Karpas-422 (cell line): ENCODE measurements at regions not wholly inside any gene's neighbourhood (a gene's known extent, or its start where the extent isn't known, plus 50 kb on each side); places are given as distances from the start of the nearest gene placed in this dataset.

Experiments
- DNase-seq: peaks from one replicate; pipeline ENCODE4 v3.0.0-alpha.2; 2015
- H2AFZ ChIP-seq: fragments of 200-600 bp; sonication (generic); 2 replicates; pipeline ENCODE4 v1.6.1; 2014; ENCODE audit warnings: antibody characterized with exemption, low read length, mixed read lengths
- H3K27ac ChIP-seq: fragments of 200-600 bp; sonication (generic); 2 replicates; pipeline ENCODE4 v1.5.1; 2014; ENCODE audit warnings: mild to moderate bottlenecking, low read length, moderate library complexity
- H3K27me3 ChIP-seq: fragments of 200-600 bp; sonication (generic); 2 replicates; pipeline ENCODE4 v1.6.1; 2014; ENCODE audit warnings: low read length, mixed read lengths
- H3K36me3 ChIP-seq: fragments of 200-600 bp; sonication (generic); 2 replicates; pipeline ENCODE4 v1.6.1; 2014; ENCODE audit warnings: low read length, mixed read lengths; ENCODE audit not compliant: insufficient read depth
- H3K4me1 ChIP-seq: fragments of 200-600 bp; sonication (generic); 2 replicates; pipeline ENCODE4 v1.6.1; 2014; ENCODE audit warnings: mild to moderate bottlenecking, low read length, mixed read lengths
- H3K4me2 ChIP-seq: fragments of 200-600 bp; sonication (generic); 2 replicates; pipeline ENCODE4 v1.6.1; 2014; ENCODE audit warnings: low read length, low read depth, mild to moderate bottlenecking; ENCODE audit not compliant: poor library complexity, severe bottlenecking
- H3K4me3 ChIP-seq: fragments of 200-600 bp; sonication (generic); 2 replicates; pipeline ENCODE4 v1.5.1; 2014; ENCODE audit warnings: mild to moderate bottlenecking, antibody characterized with exemption, low read length, mixed read lengths
- H3K79me2 ChIP-seq: fragments of 200-600 bp; sonication (generic); 2 replicates; pipeline ENCODE4 v1.6.1; 2014; ENCODE audit warnings: mild to moderate bottlenecking, low read length, mixed read lengths
- H3K9ac ChIP-seq: fragments of 200-600 bp; sonication (generic); 2 replicates; pipeline ENCODE4 v1.6.0; 2014; ENCODE audit warnings: low read length
- H3K9me2 ChIP-seq: fragments of 200-600 bp; sonication (generic), shearing (Covaris generic); replicated peaks from 2 replicates; pipeline ENCODE4 v1.6.0; 2014; ENCODE audit warnings: mild to moderate bottlenecking, low read length, moderate library complexity; ENCODE audit not compliant: insufficient read depth
- H3K9me3 ChIP-seq: fragments of 300-700, 200-600 bp; sonication (generic); 2 replicates; pipeline ENCODE4 v1.6.1; 2014; ENCODE audit warnings: low read length, mixed read lengths
- H4K20me1 ChIP-seq: fragments of 200-600 bp; sonication (generic); 2 replicates; pipeline ENCODE4 v1.6.1; 2014; ENCODE audit warnings: mild to moderate bottlenecking, antibody characterized with exemption, low read length, low read depth; ENCODE audit not compliant: insufficient read depth

DNA sequence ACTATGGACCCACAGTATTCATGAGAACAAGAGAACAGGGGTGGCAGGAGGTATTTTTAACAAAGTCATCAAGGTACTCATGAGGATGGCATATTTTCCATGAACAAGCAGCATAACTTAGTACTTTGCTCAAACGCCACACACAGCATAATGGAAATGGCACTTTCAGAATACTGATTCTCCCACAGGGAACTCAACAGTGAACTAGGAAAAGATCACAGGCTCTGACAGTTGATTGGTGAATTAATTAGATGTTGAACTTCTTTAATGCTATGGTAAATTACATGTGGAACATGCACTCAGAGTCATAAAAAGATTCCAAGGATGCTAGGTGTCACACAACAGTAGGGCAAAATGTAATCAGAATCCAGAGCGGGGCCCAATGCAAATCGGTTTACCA is 1088.6 kb upstream of the C9orf72 start:
- H3K36me3 ChIP-seq: no peaks in the 10 kb centered on the region
- no peaks in the 10 kb centered on the region for H3K9me2 ChIP-seq
- H4K20me1 ChIP-seq: no peaks in the 10 kb centered on the region
- H3K4me3 ChIP-seq: no peak overlapping the region
- no peak for DNase-seq
- no peaks in the 10 kb centered on the region for H3K4me1 ChIP-seq
- no peak overlapping the region for H3K27ac ChIP-seq
- no peak overlapping the region for H3K9ac ChIP-seq
- no peaks in the 10 kb centered on the region for H3K79me2 ChIP-seq
- no peaks in the 10 kb centered on the region for H3K27me3 ChIP-seq
- H3K4me2 ChIP-seq: no peak overlapping the region
- peaks cover 13% of the 10 kb centered on the region for H3K9me3 ChIP-seq
- H2AFZ ChIP-seq: no peak overlapping the region

DNA sequence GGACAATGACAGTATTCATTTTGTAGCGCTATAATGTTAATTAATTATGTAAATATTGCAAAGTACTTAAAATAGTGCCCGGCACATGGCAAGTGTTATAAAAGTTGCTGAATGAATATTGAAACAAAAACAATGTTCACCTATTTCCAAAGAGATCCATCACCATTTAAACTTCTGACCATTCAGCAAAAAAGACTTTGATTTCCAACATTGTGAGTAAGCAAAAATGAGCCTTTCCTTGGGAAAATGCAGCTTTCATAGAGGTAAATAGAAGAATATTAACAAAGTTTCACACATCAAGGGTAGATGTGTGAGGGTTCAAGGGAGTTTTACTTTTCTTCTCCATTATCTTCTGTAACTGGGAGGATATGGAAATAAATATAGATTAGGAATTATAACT is 1089.4 kb upstream of the C9orf72 start:
- Histone ChIP-seq H3K79me2 (no peaks in the 10 kb centered on the region), H2AFZ (no peak overlapping the region), H3K36me3 (no peaks in the 10 kb centered on the region), H3K4me3 (no peak overlapping the region), H4K20me1 (no peaks in the 10 kb centered on the region), H3K4me1 (no peaks in the 10 kb centered on the region), H3K27ac (no peak overlapping the region), H3K9ac (no peak overlapping the region), H3K4me2 (no peak overlapping the region), H3K27me3 (no peaks in the 10 kb centered on the region), H3K9me2 (no peaks in the 10 kb centered on the region), H3K9me3 (peaks cover 13% of the 10 kb centered on the region)
- no peak for DNase-seq

DNA sequence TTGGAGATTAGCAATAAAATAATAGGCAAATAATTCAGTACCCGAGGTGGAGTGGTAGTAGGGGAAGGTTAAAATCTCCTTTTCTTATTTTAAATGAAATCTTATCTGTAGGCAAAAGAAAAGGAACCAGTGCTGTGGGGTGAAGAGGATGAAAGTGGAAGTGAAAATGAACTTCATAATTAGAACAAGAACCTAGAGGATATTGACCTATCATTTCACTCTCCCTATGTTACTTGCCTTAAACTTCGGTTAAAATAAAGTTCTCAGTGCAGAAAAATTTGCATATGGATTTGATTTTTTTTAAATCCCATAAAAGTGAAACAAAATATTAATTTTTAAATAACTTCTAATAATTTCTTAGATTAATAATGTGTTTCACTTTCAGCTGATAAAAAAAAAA is 1094.9 kb upstream of the C9orf72 start:
- Histone ChIP-seq H3K9me3 (peaks cover 14% of the 10 kb centered on the region), H3K9me2 (no peaks in the 10 kb centered on the region), H2AFZ (no peak overlapping the region), H3K79me2 (no peaks in the 10 kb centered on the region), H3K4me2 (no peak overlapping the region), H4K20me1 (no peaks in the 10 kb centered on the region), H3K4me3 (no peak overlapping the region), H3K9ac (no peak overlapping the region), H3K27me3 (no peaks in the 10 kb centered on the region), H3K4me1 (no peaks in the 10 kb centered on the region), H3K36me3 (no peaks in the 10 kb centered on the region), H3K27ac (no peak overlapping the region)
- DNase-seq: no peak

DNA sequence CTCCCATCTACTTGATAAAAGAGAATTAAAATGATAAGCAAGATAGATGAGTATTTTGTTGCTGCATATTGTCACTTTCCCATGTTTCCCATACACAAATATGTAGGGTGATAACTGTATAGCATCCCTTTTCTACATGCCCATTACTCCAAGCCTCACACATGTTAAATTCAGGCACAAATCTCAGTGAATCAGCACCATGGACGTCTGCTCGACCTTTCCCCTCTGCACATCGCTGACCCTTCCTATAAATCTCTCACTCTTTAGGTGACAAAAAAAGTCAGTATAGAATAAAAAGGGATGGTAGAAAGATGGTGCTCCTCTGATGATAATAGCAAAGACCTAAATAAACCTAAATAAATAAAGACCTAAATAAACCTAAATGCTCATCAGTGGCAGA is 1097.7 kb upstream of the C9orf72 start:
- H3K27me3 ChIP-seq: no peaks in the 10 kb centered on the region
- H4K20me1 ChIP-seq: no peaks in the 10 kb centered on the region
- no peak overlapping the region for H3K4me2 ChIP-seq
- no peak overlapping the region for H3K4me3 ChIP-seq
- H3K9ac ChIP-seq: no peak overlapping the region
- no peak overlapping the region for H2AFZ ChIP-seq
- no peak overlapping the region for H3K27ac ChIP-seq
- DNase-seq: no peak
- no peaks in the 10 kb centered on the region for H3K4me1 ChIP-seq
- no peaks in the 10 kb centered on the region for H3K79me2 ChIP-seq
- no peaks in the 10 kb centered on the region for H3K9me2 ChIP-seq
- H3K9me3 ChIP-seq: peaks cover 10% of the 10 kb centered on the region
- H3K36me3 ChIP-seq: no peaks in the 10 kb centered on the region

DNA sequence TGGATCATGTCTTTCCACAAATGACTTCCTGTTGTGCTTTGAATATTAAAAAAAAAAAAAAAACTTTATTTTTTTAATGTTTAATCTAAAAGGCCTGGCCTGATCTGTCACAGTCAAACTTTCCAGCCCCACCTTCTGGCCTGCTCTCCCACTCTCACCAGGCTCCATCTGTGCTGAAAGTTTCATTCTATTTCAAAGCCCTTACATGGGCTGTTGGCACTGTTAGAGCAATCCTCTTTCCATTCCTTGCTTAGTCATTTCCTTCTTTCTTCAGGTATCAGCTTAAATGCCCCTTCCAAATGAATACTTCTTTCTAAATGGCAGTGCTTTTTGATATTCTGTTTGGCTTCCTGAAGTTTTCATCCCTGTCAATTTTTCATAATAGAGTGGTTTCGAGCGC is 1104.8 kb upstream of the C9orf72 start:
- Histone ChIP-seq H2AFZ (no peak overlapping the region), H3K9me2 (no peaks in the 10 kb centered on the region), H3K36me3 (no peaks in the 10 kb centered on the region), H3K9ac (no peak overlapping the region), H3K9me3 (peaks cover 3% of the 10 kb centered on the region; the same call in 1 of the 2 replicates), H3K27ac (no peak overlapping the region), H4K20me1 (no peaks in the 10 kb centered on the region), H3K27me3 (no peaks in the 10 kb centered on the region), H3K4me2 (no peak overlapping the region), H3K4me3 (no peak overlapping the region), H3K79me2 (no peaks in the 10 kb centered on the region), H3K4me1 (no peaks in the 10 kb centered on the region)
- DNase-seq: no peak

DNA sequence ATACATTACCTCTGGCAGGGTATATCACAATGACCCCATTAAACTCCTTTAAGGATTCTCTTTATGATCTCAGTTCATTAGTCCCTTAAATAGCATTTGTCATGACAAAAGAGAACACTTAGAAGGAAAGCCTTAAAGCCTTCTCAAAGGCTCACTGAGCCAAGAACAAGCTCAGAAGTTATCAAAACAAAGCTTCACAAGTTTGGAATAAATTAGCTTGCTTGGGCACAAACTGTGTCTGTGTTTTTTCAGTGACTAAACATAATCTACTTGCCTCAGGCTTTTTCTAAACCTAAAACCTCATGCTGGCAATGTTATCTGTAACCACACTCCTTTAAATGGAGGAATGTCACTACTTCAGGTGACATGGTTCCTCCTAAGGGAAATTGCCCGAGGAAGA is 1114.9 kb upstream of the C9orf72 start:
- H3K27ac ChIP-seq: no peak overlapping the region
- no peaks in the 10 kb centered on the region for H3K36me3 ChIP-seq
- no peak overlapping the region for H3K4me2 ChIP-seq
- no peaks in the 10 kb centered on the region for H3K27me3 ChIP-seq
- no peaks in the 10 kb centered on the region for H3K79me2 ChIP-seq
- H3K9me2 ChIP-seq: no peaks in the 10 kb centered on the region
- peaks cover 35% of the 10 kb centered on the region for H3K9me3 ChIP-seq
- no peak overlapping the region for H3K9ac ChIP-seq
- H3K4me3 ChIP-seq: no peak overlapping the region
- H3K4me1 ChIP-seq: no peaks in the 10 kb centered on the region
- H2AFZ ChIP-seq: no peak overlapping the region
- no peaks in the 10 kb centered on the region for H4K20me1 ChIP-seq
- DNase-seq: no peak

DNA sequence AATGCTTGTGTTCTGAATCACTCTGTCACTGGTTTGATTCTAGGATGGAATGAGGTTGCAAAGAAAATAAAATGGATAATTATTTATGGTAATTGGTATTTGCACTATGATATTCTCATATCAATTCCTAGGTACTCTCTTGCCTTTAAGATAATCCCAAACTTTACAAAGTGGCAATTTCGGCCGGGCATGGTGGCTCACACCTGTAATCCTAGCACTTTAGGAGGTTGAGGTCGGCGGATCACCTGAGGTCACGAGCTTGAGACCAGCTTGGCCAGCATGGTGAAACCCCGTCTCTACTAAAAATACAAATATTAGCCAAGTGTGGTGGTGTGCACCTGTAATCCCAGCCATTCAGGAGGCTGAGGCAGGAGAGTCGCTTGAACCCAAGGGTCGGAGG is 1118.7 kb upstream of the C9orf72 start:
- Histone ChIP-seq H3K4me3 (no peak overlapping the region), H3K9ac (no peak overlapping the region), H2AFZ (no peak overlapping the region), H3K9me2 (no peaks in the 10 kb centered on the region), H3K27ac (no peak overlapping the region), H3K9me3 (peaks cover 37% of the 10 kb centered on the region; the same call in 1 of the 2 replicates), H3K79me2 (no peaks in the 10 kb centered on the region), H3K4me1 (no peaks in the 10 kb centered on the region), H3K27me3 (no peaks in the 10 kb centered on the region), H4K20me1 (no peaks in the 10 kb centered on the region), H3K4me2 (no peak overlapping the region), H3K36me3 (no peaks in the 10 kb centered on the region)
- no peak for DNase-seq

DNA sequence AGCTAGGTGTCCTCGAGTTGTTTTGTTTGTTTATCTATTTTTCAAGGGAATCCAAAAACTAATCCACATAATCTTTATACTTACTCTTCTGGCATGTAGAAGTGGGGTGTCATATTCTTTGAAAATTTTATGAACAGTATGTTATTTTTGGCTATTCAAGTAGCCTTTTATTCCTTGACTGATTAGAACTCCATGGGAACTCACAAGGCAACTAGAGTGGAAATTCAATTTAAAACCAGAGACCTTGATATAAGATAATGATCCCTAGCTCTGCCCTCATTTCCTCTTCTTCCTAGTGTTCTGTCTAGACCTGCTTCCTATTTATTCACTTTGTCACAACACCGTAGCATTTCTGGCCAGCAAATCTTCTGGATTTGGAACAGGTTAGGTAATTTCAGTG is 1123.7 kb upstream of the C9orf72 start:
- H3K9ac ChIP-seq: no peak overlapping the region
- no peaks in the 10 kb centered on the region for H3K36me3 ChIP-seq
- H3K4me1 ChIP-seq: no peaks in the 10 kb centered on the region
- no peaks in the 10 kb centered on the region for H4K20me1 ChIP-seq
- H3K27ac ChIP-seq: no peak overlapping the region
- H3K9me2 ChIP-seq: no peaks in the 10 kb centered on the region
- no peak overlapping the region for H3K4me3 ChIP-seq
- H3K4me2 ChIP-seq: no peak overlapping the region
- peaks cover 27% of the 10 kb centered on the region for H3K9me3 ChIP-seq
- no peak overlapping the region for H2AFZ ChIP-seq
- H3K27me3 ChIP-seq: no peaks in the 10 kb centered on the region
- no peak for DNase-seq
- no peaks in the 10 kb centered on the region for H3K79me2 ChIP-seq

DNA sequence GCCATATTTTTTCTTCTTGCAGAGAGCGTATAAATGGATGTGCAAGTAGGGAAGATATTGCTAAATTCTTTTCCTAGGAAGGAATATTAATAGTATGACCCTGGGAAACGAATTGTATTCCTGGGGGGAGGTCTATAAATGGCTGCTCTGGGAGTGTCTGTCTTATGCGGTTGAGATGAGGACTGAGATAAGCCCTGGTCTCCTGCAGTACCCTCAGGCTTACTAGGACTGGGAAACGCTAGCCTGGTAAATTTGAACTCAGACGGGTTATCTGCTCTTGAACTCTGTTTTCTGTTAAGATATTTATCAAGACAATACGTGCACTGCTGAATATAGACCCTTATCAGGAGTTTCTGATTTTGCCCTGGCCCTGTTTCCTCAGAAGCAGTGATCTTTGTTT is 1126.4 kb upstream of the C9orf72 start:
- Histone ChIP-seq H3K4me1 (no peaks in the 10 kb centered on the region), H3K4me2 (no peak overlapping the region), H2AFZ (no peak overlapping the region), H3K36me3 (no peaks in the 10 kb centered on the region), H3K4me3 (no peak overlapping the region), H4K20me1 (no peaks in the 10 kb centered on the region), H3K27ac (no peak overlapping the region), H3K79me2 (no peaks in the 10 kb centered on the region), H3K9me3 (peaks cover 18% of the 10 kb centered on the region), H3K27me3 (no peaks in the 10 kb centered on the region), H3K9me2 (no peaks in the 10 kb centered on the region), H3K9ac (no peak overlapping the region)
- no peak for DNase-seq
